ENCODE measurements at regions not wholly inside any gene's neighbourhood (a gene's known extent, or its start where the extent isn't known, plus 50 kb on each side); places are given as distances from the start of the nearest gene placed in this dataset.

DNA sequence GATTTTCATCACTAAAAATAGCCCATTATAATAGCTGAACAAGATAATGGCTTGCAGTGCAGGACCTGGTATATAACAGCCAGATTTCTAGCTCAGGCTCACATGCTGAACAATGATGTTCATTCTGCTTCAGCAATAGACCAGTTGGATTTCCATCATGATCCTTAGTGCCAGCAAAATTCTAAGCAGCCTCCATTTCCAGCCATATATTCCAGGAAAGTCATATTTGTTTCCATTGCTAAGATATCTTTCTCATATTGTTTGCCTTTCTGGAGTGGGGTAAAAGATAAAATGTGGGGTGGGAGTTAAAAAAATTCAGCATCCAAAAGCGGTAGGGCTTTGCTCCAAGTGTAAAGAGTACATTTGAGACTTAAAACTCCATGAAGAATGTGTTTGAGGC is 2344.1 kb downstream of the PCDH7 start:
- H3K27me3 ChIP-seq: no peaks in the 10 kb centered on the region
- DNase-seq: no peak
- no peak for TF ChIP-seq CTCF (IDR thresholded peaks at IDR 0.05; ENCODE audit: low read depth, low read length)
- no peaks in the 10 kb centered on the region for H3K4me1 ChIP-seq
- no peaks in the 10 kb centered on the region for H3K9me3 ChIP-seq
- H3K4me3 ChIP-seq (ENCODE audit: low read depth, low read length): no peak overlapping the region
- H3K36me3 ChIP-seq: no peaks in the 10 kb centered on the region

DNA sequence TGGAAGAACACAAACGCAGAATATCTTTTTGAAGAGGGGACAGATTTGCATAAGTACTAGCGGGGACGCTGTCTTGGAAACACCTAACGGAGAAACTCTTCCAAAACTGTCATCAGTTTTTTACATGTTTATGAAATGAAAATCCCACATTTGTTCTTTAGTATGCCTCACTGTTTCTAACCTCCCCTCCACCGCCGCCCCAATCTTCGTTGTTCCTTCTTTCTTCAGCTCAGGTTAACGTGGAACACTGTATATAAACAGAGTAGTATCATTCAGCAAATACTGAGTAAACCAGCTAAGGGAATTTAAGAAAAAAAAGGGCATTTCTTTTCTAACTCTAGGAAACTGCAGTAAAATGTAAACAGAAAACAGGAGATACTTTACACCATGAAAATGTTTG is 2345.6 kb downstream of the PCDH7 start:
- H3K4me1 ChIP-seq: no peaks in the 10 kb centered on the region
- DNase-seq: no peak
- no peak for TF ChIP-seq CTCF (IDR thresholded peaks at IDR 0.05; ENCODE audit: low read depth, low read length)

DNA sequence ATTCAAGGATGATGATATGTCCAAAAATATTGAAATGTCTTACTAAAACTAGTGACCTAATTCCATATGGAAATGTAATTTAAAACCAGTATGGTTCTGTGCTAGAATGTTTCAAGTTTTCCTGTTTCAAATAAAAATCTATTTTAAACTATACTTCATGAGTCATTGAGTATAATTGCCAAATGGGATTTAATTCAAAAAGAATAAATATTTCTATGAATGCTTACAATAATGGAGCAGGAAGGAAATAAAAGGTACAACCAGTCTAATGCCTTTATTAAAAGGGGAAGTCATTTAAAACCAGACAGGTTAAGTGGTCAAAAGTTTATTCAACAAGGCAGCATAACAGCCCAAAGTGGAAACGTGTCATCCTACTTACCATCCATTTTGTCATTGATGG is 2347.1 kb downstream of the PCDH7 start:
- no peak for DNase-seq
- no peaks in the 10 kb centered on the region for H3K27me3 ChIP-seq
- no peaks in the 10 kb centered on the region for H3K4me1 ChIP-seq
- no peaks in the 10 kb centered on the region for H3K9me3 ChIP-seq
- no peaks in the 10 kb centered on the region for H3K36me3 ChIP-seq
- no peak for TF ChIP-seq CTCF (IDR thresholded peaks at IDR 0.05; ENCODE audit: low read depth, low read length)
- H3K4me3 ChIP-seq (ENCODE audit: low read depth, low read length): no peak overlapping the region

More for the DNA sequence above, 2345.6 kb downstream of the PCDH7 start:
- no peaks in the 10 kb centered on the region for H3K9me3 ChIP-seq
- H3K4me3 ChIP-seq (ENCODE audit: low read depth, low read length): no peak overlapping the region
- H3K36me3 ChIP-seq: no peaks in the 10 kb centered on the region
- no peaks in the 10 kb centered on the region for H3K27me3 ChIP-seq

- TF ChIP-seq CTCF (IDR thresholded peaks at IDR 0.05; ENCODE audit: low read depth, low read length): no peak
- no peaks in the 10 kb centered on the region for H3K9me3 ChIP-seq
- H3K4me3 ChIP-seq (ENCODE audit: low read depth, low read length): no peak overlapping the region
- H3K27me3 ChIP-seq: no peaks in the 10 kb centered on the region; the same call in 1 of the 2 replicates
- H3K36me3 ChIP-seq: no peaks in the 10 kb centered on the region
- no peak for DNase-seq
- no peaks in the 10 kb centered on the region; the same call in 1 of the 2 replicates for H3K4me1 ChIP-seq
Measured at GRCh38 chr4:33068539-33068938, 2348.4 kb downstream of the PCDH7 start.

DNA sequence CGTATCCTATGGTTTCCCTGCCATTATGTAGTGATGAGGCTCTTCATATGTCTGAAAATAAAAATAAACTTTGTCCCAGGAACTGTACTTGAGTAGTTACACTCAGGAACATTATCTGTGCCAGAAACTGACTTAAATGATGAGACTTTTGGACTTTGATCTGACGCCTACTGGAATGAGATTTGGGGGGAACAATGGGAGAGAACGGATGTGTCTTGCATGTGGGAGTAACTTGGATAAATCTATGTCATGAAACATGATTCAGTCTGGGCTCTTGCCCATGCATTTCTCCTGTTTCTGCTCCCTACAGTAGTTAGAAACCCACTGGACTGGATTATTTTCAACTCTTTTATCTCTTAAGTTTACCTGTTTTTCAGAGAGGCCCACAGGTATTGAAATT is 2351.4 kb downstream of the PCDH7 start:
- TF ChIP-seq CTCF (IDR thresholded peaks at IDR 0.05; ENCODE audit: low read depth, low read length): no peak
- Histone ChIP-seq H3K4me3 (ENCODE audit: low read depth, low read length) (no peak overlapping the region), H3K27me3 (no peaks in the 10 kb centered on the region; the same call in 1 of the 2 replicates), H3K4me1 (no peaks in the 10 kb centered on the region; the same call in 1 of the 2 replicates), H3K36me3 (no peaks in the 10 kb centered on the region), H3K9me3 (no peaks in the 10 kb centered on the region)
- no peak for DNase-seq

DNA sequence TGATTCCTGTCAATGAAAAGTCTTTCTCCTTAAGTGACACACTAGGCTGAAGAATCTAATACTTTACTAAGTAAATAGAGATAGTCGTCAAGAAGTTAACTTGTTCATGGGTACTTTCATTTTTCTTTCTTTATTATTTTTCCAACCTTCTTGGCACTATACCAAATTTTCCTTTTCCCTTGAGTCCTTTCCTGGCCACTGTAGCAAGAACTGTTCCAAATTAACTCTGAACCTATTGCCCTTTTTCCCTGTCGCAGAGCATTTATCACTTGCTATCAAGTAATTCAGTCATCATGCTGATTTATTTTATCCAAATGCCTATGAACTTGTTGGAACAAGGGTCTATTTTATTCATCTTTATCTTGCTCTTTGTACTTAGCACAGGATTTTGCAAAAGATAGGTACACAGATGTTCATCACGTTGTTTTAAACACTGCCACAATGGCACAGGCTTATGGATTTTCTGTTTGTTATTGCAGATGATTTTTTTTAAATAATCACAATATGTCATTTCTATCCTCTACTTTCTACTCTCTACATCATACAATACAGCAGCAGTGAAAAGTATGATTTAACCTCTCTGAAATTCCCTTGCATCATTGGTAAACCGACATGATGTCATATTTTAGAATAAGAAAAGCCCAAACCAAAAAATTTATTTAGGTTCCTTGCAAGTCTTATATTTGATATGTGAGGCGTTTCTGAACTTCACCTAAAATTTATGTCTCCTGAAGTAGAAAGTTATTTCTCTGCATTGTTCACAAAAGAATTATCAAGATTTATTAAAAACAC is 2352.3 kb downstream of the PCDH7 start:
- Histone ChIP-seq H3K9me3 (no peaks in the 10 kb centered on the region), H3K4me1 (no peaks in the 10 kb centered on the region; the same call in 1 of the 2 replicates), H3K27me3 (no peaks in the 10 kb centered on the region; the same call in 1 of the 2 replicates), H3K36me3 (no peaks in the 10 kb centered on the region), H3K4me3 (ENCODE audit: low read depth, low read length) (no peak overlapping the region)
- TF ChIP-seq CTCF (IDR thresholded peaks at IDR 0.05; ENCODE audit: low read depth, low read length): no peak
- DNase-seq: no peak

Measured in BE2C (cell line).